ENCODE measurements at regions not wholly inside any gene's neighbourhood (a gene's known extent, or its start where the extent isn't known, plus 50 kb on each side); places are given as distances from the start of the nearest gene placed in this dataset.
"Not testable (repeated sequence)": the region's sequence is repeated elsewhere in the genome, so short reads cannot be mapped to it uniquely, and the experiment has no call there.

GRCh38 chr14:99033951-99034350 lies 238.0 kb downstream of the BCL11B start:
- intact Hi-C loops (cut with DNase I) = no loop called here
- Histone ChIP-seq H3K27me3 (no peaks in the 10 kb centered on the region), H3K9ac (ENCODE audit: low read depth in 2 of 2, low read length in 2 of 2) (no peak overlapping the region), H3K4me3 (no peak overlapping the region), H3K4me1 (no peaks in the 10 kb centered on the region), H3K27ac (no peak overlapping the region), H3K36me3 (no peaks in the 10 kb centered on the region), H3K9me3 (no peaks in the 10 kb centered on the region)
- no peak for TF ChIP-seq CTCF (IDR thresholded peaks at IDR 0.05)
- no peak for DNase-seq

- intact Hi-C loops (cut with DNase I) = no loop called here
Observed at GRCh38 chr14:99034711-99035171, 237.3 kb downstream of the BCL11B start.

GRCh38 chr14:99035268-99035667 lies 236.7 kb downstream of the BCL11B start:
- no peak overlapping the region for H3K27ac ChIP-seq
- H3K9me3 ChIP-seq = no peaks in the 10 kb centered on the region
- no peaks in the 10 kb centered on the region for H3K36me3 ChIP-seq
- intact Hi-C loops (cut with DNase I) = no loop called here
- no peak overlapping the region for H3K4me3 ChIP-seq
- no peaks in the 10 kb centered on the region for H3K4me1 ChIP-seq
- TF ChIP-seq CTCF (IDR thresholded peaks at IDR 0.05) = no peak
- no peak overlapping the region for H3K9ac ChIP-seq (ENCODE audit: low read depth in 2 of 2, low read length in 2 of 2)
- H3K27me3 ChIP-seq = no peaks in the 10 kb centered on the region
- peak; percentile 50 for DNase-seq

More at GRCh38 chr14:99034711-99035171, 237.3 kb downstream of the BCL11B start:
- Histone ChIP-seq H3K4me3 (no peak overlapping the region), H3K4me1 (no peaks in the 10 kb centered on the region), H3K27me3 (no peaks in the 10 kb centered on the region), H3K27ac (no peak overlapping the region), H3K9me3 (no peaks in the 10 kb centered on the region), H3K36me3 (no peaks in the 10 kb centered on the region), H3K9ac (ENCODE audit: low read depth in 2 of 2, low read length in 2 of 2) (no peak overlapping the region)
- DNase-seq = no peak
- no peak for TF ChIP-seq CTCF (IDR thresholded peaks at IDR 0.05)

GRCh38 chr14:99035712-99036610 lies 236.0 kb downstream of the BCL11B start:
- peak overlapping the region; percentile 17 for H3K27ac ChIP-seq
- no peak overlapping the region for H3K9ac ChIP-seq (ENCODE audit: low read depth in 2 of 2, low read length in 2 of 2)
- intact Hi-C loops (cut with DNase I) = no loop called here
- H3K36me3 ChIP-seq = no peaks in the 10 kb centered on the region
- H3K4me3 ChIP-seq = no peak overlapping the region
- H3K9me3 ChIP-seq = no peaks in the 10 kb centered on the region
- no peak for TF ChIP-seq CTCF (IDR thresholded peaks at IDR 0.05)
- peak; percentile 67 for DNase-seq
- no peaks in the 10 kb centered on the region for H3K4me1 ChIP-seq
- no peaks in the 10 kb centered on the region for H3K27me3 ChIP-seq

GRCh38 chr14:99036611-99037293 lies 235.2 kb downstream of the BCL11B start:
- Histone ChIP-seq H3K27me3 (no peaks in the 10 kb centered on the region), H3K4me3 (no peak overlapping the region), H3K36me3 (no peaks in the 10 kb centered on the region), H3K27ac (peak overlapping the region; percentile 17), H3K4me1 (no peaks in the 10 kb centered on the region), H3K9ac (ENCODE audit: low read depth in 2 of 2, low read length in 2 of 2) (no peak overlapping the region), H3K9me3 (no peaks in the 10 kb centered on the region)
- intact Hi-C loops (cut with DNase I) = no loop called here
- DNase-seq = no peak
- no peak for TF ChIP-seq CTCF (IDR thresholded peaks at IDR 0.05)

GRCh38 chr14:99037326-99037725 lies 234.7 kb downstream of the BCL11B start:
- H3K4me3 ChIP-seq; DNase-seq; H3K27me3 ChIP-seq; H3K4me1 ChIP-seq; H3K9me3 ChIP-seq; H3K36me3 ChIP-seq; H3K9ac ChIP-seq (ENCODE audit: low read depth in 2 of 2, low read length in 2 of 2); intact Hi-C loops (cut with DNase I); H3K27ac ChIP-seq: not testable (repeated sequence)

Measured in colonic mucosa (tissue), 4 donors.